ENCODE measurements at regions not wholly inside any gene's neighbourhood (a gene's known extent, or its start where the extent isn't known, plus 50 kb on each side); places are given as distances from the start of the nearest gene placed in this dataset.

DNA sequence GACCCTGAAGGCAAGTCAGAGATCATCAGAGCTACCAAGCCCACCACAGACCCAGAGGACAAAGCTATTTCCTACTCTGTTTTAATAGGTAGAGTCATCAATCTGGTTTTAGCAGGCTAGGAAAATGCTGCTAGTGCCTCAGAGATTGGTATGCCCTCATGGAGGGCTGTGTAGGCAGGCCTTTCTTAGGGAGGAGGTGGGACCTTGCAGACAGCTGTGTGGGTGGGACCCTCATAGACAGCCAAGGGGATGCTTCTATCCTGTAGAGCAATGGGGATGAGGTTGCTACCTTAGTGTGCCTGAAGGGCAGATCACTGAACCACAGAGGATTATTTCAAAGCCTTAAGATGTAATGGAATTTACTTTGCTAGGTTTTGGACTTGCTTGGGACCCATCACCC is 534.9 kb upstream of the KLF12 start:
- Mint-ChIP-seq H3K4me1 (ENCODE audit: low read depth) (no peaks in the 10 kb centered on the region), H3K27ac (no peak overlapping the region), H3K27me3 (ENCODE audit: low read depth) (no peaks in the 10 kb centered on the region), H3K9me3 (no peaks in the 10 kb centered on the region), H3K36me3 (ENCODE audit: low read depth) (no peaks in the 10 kb centered on the region), H3K4me3 (no peak overlapping the region)

DNA sequence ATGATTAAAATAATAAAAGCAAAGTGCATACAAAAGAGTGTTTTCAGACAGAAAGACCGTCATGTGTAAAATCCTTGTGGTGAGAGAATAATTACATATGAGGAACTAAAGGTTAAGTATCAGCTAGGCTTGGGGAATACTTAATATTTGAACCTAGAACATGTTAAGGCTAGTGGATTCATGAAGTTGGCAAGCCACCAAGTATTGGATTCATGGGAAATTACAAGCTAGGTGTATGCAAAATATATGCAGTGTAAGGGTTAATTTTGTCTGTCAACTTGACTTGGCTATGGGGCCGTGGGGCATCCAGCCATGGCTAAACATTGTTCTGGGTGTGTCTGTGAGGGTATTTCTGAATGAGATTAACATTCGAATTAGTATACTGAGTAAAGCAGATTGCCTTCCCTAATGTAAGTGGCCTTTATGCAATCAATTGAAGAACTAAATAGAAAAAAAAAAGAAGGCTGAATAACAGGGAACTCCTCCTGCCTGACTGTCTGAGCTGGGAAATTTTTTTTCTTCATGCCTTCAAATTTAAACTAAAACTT is 533.5 kb upstream of the KLF12 start:
- no peak overlapping the region for H3K27ac Mint-ChIP-seq
- H3K4me1 Mint-ChIP-seq (ENCODE audit: low read depth): no peaks in the 10 kb centered on the region
- no peaks in the 10 kb centered on the region for H3K9me3 Mint-ChIP-seq
- H3K4me3 Mint-ChIP-seq: no peak overlapping the region
- no peaks in the 10 kb centered on the region for H3K27me3 Mint-ChIP-seq (ENCODE audit: low read depth)
- H3K36me3 Mint-ChIP-seq (ENCODE audit: low read depth): no peaks in the 10 kb centered on the region

- Mint-ChIP-seq H3K27me3 (ENCODE audit: low read depth) (no peaks in the 10 kb centered on the region), H3K27ac (no peak overlapping the region), H3K36me3 (ENCODE audit: low read depth) (no peaks in the 10 kb centered on the region), H3K9me3 (no peaks in the 10 kb centered on the region), H3K4me1 (ENCODE audit: low read depth) (no peaks in the 10 kb centered on the region), H3K4me3 (no peak overlapping the region)
These were observed 528.7 kb upstream of the KLF12 start for GRCh38 chr13:74662905-74663304.

GRCh38 chr13:74661851-74662250 is 527.6 kb upstream of the KLF12 start:
- Mint-ChIP-seq H3K4me1 (ENCODE audit: low read depth) (no peaks in the 10 kb centered on the region), H3K27ac (no peak overlapping the region), H3K4me3 (no peak overlapping the region), H3K27me3 (ENCODE audit: low read depth) (no peaks in the 10 kb centered on the region), H3K9me3 (no peaks in the 10 kb centered on the region), H3K36me3 (ENCODE audit: low read depth) (no peaks in the 10 kb centered on the region)

- H3K9me3 Mint-ChIP-seq: no peaks in the 10 kb centered on the region
- no peak overlapping the region for H3K27ac Mint-ChIP-seq
- no peaks in the 10 kb centered on the region for H3K4me1 Mint-ChIP-seq (ENCODE audit: low read depth)
- no peaks in the 10 kb centered on the region for H3K27me3 Mint-ChIP-seq (ENCODE audit: low read depth)
- H3K36me3 Mint-ChIP-seq (ENCODE audit: low read depth): no peaks in the 10 kb centered on the region
- no peak overlapping the region for H3K4me3 Mint-ChIP-seq
These were observed 523.6 kb upstream of the KLF12 start for GRCh38 chr13:74657765-74658164.

- H3K36me3 Mint-ChIP-seq (ENCODE audit: low read depth): no peaks in the 10 kb centered on the region
These were observed 516.9 kb upstream of the KLF12 start for GRCh38 chr13:74651121-74651520.

GRCh38 chr13:74647991-74648390 is 513.8 kb upstream of the KLF12 start:
- H3K27me3 Mint-ChIP-seq (ENCODE audit: low read depth): no peaks in the 10 kb centered on the region
- no peaks in the 10 kb centered on the region for H3K9me3 Mint-ChIP-seq
- no peak overlapping the region for H3K27ac Mint-ChIP-seq
- no peak overlapping the region for H3K4me3 Mint-ChIP-seq
- no peaks in the 10 kb centered on the region for H3K4me1 Mint-ChIP-seq (ENCODE audit: low read depth)
- H3K36me3 Mint-ChIP-seq (ENCODE audit: low read depth): no peaks in the 10 kb centered on the region

More at GRCh38 chr13:74651121-74651520, 516.9 kb upstream of the KLF12 start:
- Mint-ChIP-seq H3K9me3 (no peaks in the 10 kb centered on the region), H3K4me3 (no peak overlapping the region), H3K27ac (no peak overlapping the region), H3K27me3 (ENCODE audit: low read depth) (no peaks in the 10 kb centered on the region), H3K4me1 (ENCODE audit: low read depth) (no peaks in the 10 kb centered on the region)

- Mint-ChIP-seq H3K4me3 (no peak overlapping the region), H3K36me3 (ENCODE audit: low read depth) (no peaks in the 10 kb centered on the region), H3K27ac (no peak overlapping the region), H3K4me1 (ENCODE audit: low read depth) (no peaks in the 10 kb centered on the region), H3K27me3 (ENCODE audit: low read depth) (no peaks in the 10 kb centered on the region), H3K9me3 (no peaks in the 10 kb centered on the region)
These were observed 513.0 kb upstream of the KLF12 start for GRCh38 chr13:74647211-74647610.

DNA sequence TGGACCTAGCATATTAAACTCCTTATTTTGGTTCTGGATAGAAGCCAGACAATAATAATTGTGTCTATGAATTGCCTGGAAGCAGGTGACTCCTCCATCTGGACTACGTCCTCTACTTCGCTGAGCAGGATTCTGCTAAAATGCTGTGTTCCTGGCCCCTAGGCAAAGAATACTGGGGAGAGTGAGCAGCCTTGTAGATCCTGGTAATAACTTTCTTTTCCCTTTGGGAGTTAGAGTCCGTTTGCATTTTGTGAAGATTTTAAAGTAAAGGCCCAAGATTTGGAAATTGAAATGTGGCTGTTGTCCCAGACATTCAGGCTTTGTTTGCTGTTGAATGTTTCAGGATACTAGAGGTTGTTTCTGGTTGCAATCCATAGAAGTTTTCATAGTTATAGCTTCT is 511.9 kb upstream of the KLF12 start:
- Mint-ChIP-seq H3K4me3 (no peak overlapping the region), H3K27ac (no peak overlapping the region), H3K27me3 (ENCODE audit: low read depth) (no peaks in the 10 kb centered on the region), H3K4me1 (ENCODE audit: low read depth) (no peaks in the 10 kb centered on the region), H3K9me3 (no peaks in the 10 kb centered on the region), H3K36me3 (ENCODE audit: low read depth) (no peaks in the 10 kb centered on the region)

DNA sequence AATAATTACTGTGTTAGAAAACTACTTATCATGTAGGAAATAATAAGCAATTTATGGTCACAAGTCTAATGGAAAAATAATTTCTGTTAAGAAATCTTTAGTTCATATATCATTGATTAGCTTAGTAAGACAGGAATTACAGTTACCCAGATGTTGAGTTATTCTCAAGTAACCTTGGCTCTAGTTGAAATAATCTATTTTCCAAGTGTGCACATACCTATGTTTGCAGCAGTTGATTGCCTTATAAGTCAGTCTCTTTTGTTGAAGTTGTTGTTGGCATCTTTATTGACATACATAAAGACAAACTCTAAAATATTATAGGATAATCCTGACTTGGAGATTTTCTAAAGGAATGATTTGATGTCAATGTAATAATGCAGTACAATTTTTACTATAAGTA is 511.4 kb upstream of the KLF12 start:
- Mint-ChIP-seq H3K27ac (no peak overlapping the region), H3K36me3 (ENCODE audit: low read depth) (no peaks in the 10 kb centered on the region), H3K27me3 (ENCODE audit: low read depth) (no peaks in the 10 kb centered on the region), H3K9me3 (no peaks in the 10 kb centered on the region), H3K4me1 (ENCODE audit: low read depth) (no peaks in the 10 kb centered on the region), H3K4me3 (no peak overlapping the region)

GRCh38 chr13:74644229-74644628 is 510.0 kb upstream of the KLF12 start:
- no peak overlapping the region for H3K27ac Mint-ChIP-seq
- H3K27me3 Mint-ChIP-seq (ENCODE audit: low read depth): no peaks in the 10 kb centered on the region
- H3K9me3 Mint-ChIP-seq: no peaks in the 10 kb centered on the region
- H3K4me1 Mint-ChIP-seq (ENCODE audit: low read depth): no peaks in the 10 kb centered on the region
- no peaks in the 10 kb centered on the region for H3K36me3 Mint-ChIP-seq (ENCODE audit: low read depth)
- no peak overlapping the region for H3K4me3 Mint-ChIP-seq

- H3K36me3 Mint-ChIP-seq (ENCODE audit: low read depth): no peaks in the 10 kb centered on the region
- no peak overlapping the region for H3K27ac Mint-ChIP-seq
- H3K4me3 Mint-ChIP-seq: no peak overlapping the region
- no peaks in the 10 kb centered on the region for H3K9me3 Mint-ChIP-seq
- no peaks in the 10 kb centered on the region for H3K27me3 Mint-ChIP-seq (ENCODE audit: low read depth)
- no peaks in the 10 kb centered on the region for H3K4me1 Mint-ChIP-seq (ENCODE audit: low read depth)
These were observed 507.4 kb upstream of the KLF12 start for GRCh38 chr13:74641586-74641985.

- no peaks in the 10 kb centered on the region for H3K4me1 Mint-ChIP-seq (ENCODE audit: low read depth)
- no peaks in the 10 kb centered on the region for H3K9me3 Mint-ChIP-seq
- no peaks in the 10 kb centered on the region for H3K36me3 Mint-ChIP-seq (ENCODE audit: low read depth)
- H3K4me3 Mint-ChIP-seq: no peak overlapping the region
- H3K27ac Mint-ChIP-seq: no peak overlapping the region
- no peaks in the 10 kb centered on the region for H3K27me3 Mint-ChIP-seq (ENCODE audit: low read depth)
These were observed 499.5 kb upstream of the KLF12 start for GRCh38 chr13:74633734-74634133.

DNA sequence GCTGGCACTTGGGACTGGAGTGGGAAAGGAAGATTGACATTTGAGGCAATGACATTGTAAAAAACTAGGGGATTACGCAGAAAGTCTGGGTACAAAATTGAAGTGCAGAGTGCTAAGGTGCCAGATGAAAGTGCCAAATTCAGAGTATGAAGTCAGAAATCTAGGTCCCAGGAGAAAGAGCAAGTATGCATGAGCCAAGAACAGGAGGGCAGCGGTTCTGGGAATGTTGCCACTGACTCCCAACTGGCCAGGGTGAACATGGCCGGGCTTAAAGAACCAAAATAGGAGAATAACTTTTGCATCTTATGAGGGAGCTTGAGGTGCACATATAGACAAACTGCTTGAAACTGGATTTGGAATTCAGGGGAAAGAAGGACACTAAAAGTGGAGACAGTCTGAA is 495.8 kb upstream of the KLF12 start:
- Mint-ChIP-seq H3K4me1 (ENCODE audit: low read depth) (no peaks in the 10 kb centered on the region), H3K27ac (no peak overlapping the region), H3K9me3 (peaks cover 8% of the 10 kb centered on the region), H3K36me3 (ENCODE audit: low read depth) (no peaks in the 10 kb centered on the region), H3K27me3 (ENCODE audit: low read depth) (no peaks in the 10 kb centered on the region), H3K4me3 (no peak overlapping the region)

GRCh38 chr13:74625541-74625940 is 491.3 kb upstream of the KLF12 start:
- Mint-ChIP-seq H3K4me3 (no peak overlapping the region), H3K27me3 (ENCODE audit: low read depth) (no peaks in the 10 kb centered on the region), H3K4me1 (ENCODE audit: low read depth) (no peaks in the 10 kb centered on the region), H3K36me3 (ENCODE audit: low read depth) (no peaks in the 10 kb centered on the region), H3K9me3 (peaks cover 8% of the 10 kb centered on the region), H3K27ac (no peak overlapping the region)

DNA sequence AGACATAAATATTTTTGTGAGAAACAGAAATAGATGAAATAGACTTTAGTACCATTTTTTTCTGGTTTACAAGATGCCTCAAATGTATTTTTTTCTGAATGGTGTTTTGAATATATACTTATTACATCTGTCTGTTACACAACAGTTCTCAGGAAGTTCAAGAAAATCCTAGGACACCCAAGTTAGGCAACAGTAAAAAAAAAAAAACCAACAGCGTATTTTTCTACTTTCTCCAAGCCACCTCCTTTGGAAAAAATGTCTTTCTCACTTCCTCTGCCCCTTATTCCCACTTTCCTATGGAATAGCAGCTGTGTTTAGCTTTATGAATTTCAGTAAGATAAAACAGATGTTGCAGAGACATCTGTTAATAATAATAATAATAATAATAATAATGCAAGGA is 489.6 kb upstream of the KLF12 start:
- no peak overlapping the region for H3K27ac Mint-ChIP-seq
- no peaks in the 10 kb centered on the region for H3K36me3 Mint-ChIP-seq (ENCODE audit: low read depth)
- H3K4me1 Mint-ChIP-seq (ENCODE audit: low read depth): no peaks in the 10 kb centered on the region
- H3K4me3 Mint-ChIP-seq: no peak overlapping the region
- peaks cover 8% of the 10 kb centered on the region for H3K9me3 Mint-ChIP-seq
- no peaks in the 10 kb centered on the region for H3K27me3 Mint-ChIP-seq (ENCODE audit: low read depth)

Data from T-helper 1 cell treated with Interleukin-12 subunit alpha and Interleukin-12 subunit beta and Interleukin-4 antibody, amounts not matched to agents 30 μg/mL and 1 μg/mL, for 36 hours (primary cell).